Muscle of leg (tissue), 3 donors: ENCODE measurements at regions not wholly inside any gene's neighbourhood (a gene's known extent, or its start where the extent isn't known, plus 50 kb on each side); places are given as distances from the start of the nearest gene placed in this dataset.

Source experiments
- DNase-seq: peaks from one replicate; pipeline ENCODE4 v3.0.0; 2013
- H3K27ac ChIP-seq: one replicate; pipeline ENCODE4 v1.5.1; 2013; ENCODE audit warnings: mild to moderate bottlenecking, low read length, control low read depth
- H3K27me3 ChIP-seq: one replicate; pipeline ENCODE4 v1.6.1; 2013; ENCODE audit warnings: low read length; ENCODE audit not compliant: control insufficient read depth, insufficient read depth
- H3K36me3 ChIP-seq: one replicate; pipeline ENCODE4 v1.6.1; 2013; ENCODE audit warnings: low read length; ENCODE audit not compliant: control insufficient read depth, insufficient read depth
- H3K4me1 ChIP-seq: one replicate; pipeline ENCODE4 v1.6.1; 2013; ENCODE audit warnings: low read length; ENCODE audit not compliant: control insufficient read depth, insufficient read depth
- H3K4me3 ChIP-seq: one replicate; pipeline ENCODE4 v1.5.1; 2013; ENCODE audit warnings: low read length, control low read depth
- H3K9me3 ChIP-seq: replicated peaks from 2 replicates; pipeline ENCODE4 v1.6.1; 2013; ENCODE audit warnings: low read depth, low read length; ENCODE audit not compliant: control insufficient read depth
- WGBS: methylation state at CpG from one replicate; pipeline ENCODE4 v1.1.5; 2013; ENCODE audit warnings: missing lambda C conversion rate; ENCODE audit not compliant: insufficient coverage; 5-methylcytosine and 5-hydroxymethylcytosine counted together

DNA sequence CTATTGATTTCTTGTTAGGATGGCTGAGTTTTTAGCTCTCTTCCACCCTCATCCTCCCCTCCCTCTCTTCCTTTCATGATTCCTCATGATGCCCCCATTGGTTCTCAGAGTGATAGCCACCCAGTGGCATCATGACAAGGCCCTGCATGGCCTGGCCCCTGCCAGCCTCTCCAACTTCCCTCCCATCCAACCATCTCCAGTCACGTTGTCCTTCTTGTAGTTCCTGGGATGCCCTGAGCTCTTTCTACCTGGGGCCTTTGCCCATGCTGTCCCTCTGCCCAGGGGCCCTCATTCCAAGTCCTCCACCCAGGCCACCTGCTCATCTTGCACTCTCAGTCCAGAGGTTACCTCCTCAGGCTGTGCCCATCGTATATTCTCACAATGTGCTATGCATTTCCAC is 247.5 kb downstream of the TFCP2L1 start:
- no peaks in the 10 kb centered on the region for H3K9me3 ChIP-seq
- H3K27me3 ChIP-seq = no peaks in the 10 kb centered on the region
- no peak for DNase-seq
- no peaks in the 10 kb centered on the region for H3K36me3 ChIP-seq
- no peak overlapping the region for H3K4me3 ChIP-seq
- WGBS = 77% methylated on average over 1 of the region's 2 CpGs
- no peak overlapping the region for H3K27ac ChIP-seq
- H3K4me1 ChIP-seq = peaks cover 17% of the 10 kb centered on the region

DNA sequence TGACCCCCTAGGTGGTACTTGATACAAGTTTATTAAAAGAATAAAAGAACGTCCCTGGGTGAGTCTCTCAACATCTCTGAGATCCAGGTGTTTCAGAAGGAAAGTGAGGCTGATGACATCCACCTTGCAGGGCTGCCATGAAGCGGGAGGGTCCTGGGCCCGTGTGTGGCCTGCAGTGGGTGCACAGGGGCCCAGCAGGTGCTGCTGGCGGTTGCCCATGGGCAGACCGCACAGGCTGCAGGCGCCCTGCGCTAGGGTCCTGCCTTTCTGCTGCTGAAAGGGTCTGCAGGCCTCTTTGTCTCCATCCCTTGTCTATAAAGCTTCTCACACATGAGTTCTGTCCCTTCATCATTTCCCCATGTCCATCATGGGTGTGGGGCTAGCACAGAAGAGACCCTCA is 247.0 kb downstream of the TFCP2L1 start:
- no peaks in the 10 kb centered on the region for H3K9me3 ChIP-seq
- H3K27ac ChIP-seq = no peak overlapping the region
- no peaks in the 10 kb centered on the region for H3K27me3 ChIP-seq
- peaks cover 17% of the 10 kb centered on the region for H3K4me1 ChIP-seq
- H3K36me3 ChIP-seq = no peaks in the 10 kb centered on the region
- WGBS = 100% methylated on average over 2 of the region's 7 CpGs
- no peak overlapping the region for H3K4me3 ChIP-seq
- DNase-seq = no peak

- H3K9me3 ChIP-seq = no peaks in the 10 kb centered on the region
- no peaks in the 10 kb centered on the region for H3K36me3 ChIP-seq
- no peak overlapping the region for H3K4me3 ChIP-seq
- WGBS = 83% methylated on average over 2 of the region's 5 CpGs
- no peak for DNase-seq
- H3K27me3 ChIP-seq = no peaks in the 10 kb centered on the region
- H3K27ac ChIP-seq = peak overlapping the region; percentile 69
- peaks cover 17% of the 10 kb centered on the region for H3K4me1 ChIP-seq
Measured at GRCh38 chr2:121038431-121038830, 246.6 kb downstream of the TFCP2L1 start.

- 37% methylated on average over 2 of the region's 8 CpGs for WGBS
- Histone ChIP-seq H3K36me3 (no peaks in the 10 kb centered on the region), H3K27me3 (no peaks in the 10 kb centered on the region), H3K9me3 (no peaks in the 10 kb centered on the region), H3K4me1 (peaks cover 17% of the 10 kb centered on the region), H3K27ac (peak overlapping the region; percentile 69), H3K4me3 (no peak overlapping the region)
- DNase-seq = peak; percentile 93
Measured at GRCh38 chr2:121038891-121039616, 245.9 kb downstream of the TFCP2L1 start.

DNA sequence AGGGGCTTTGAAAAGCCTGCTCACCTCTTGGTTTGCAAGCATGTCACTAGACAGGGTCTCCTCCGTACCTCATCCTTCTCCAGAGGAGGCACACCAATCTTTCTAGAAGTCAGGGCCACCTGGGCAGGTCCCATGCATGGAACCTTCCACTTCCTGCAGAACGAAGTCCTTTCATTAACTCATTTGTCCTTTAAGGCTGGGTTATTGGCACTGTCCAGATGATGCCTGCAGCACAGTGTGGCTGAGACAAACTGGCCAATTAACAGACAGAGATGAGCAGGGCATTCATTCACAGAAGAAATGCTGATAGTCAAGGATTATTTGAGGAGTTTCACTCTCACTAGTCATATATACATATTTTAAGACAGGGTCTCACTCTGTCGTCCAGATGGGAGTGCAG is 245.3 kb downstream of the TFCP2L1 start:
- no peak overlapping the region for H3K4me3 ChIP-seq
- H3K36me3 ChIP-seq = no peaks in the 10 kb centered on the region
- DNase-seq = no peak
- H3K27me3 ChIP-seq = peaks cover 2% of the 10 kb centered on the region
- peaks cover 17% of the 10 kb centered on the region for H3K4me1 ChIP-seq
- H3K9me3 ChIP-seq = no peaks in the 10 kb centered on the region
- 50% methylated on average over 2 of the region's 3 CpGs for WGBS
- no peak overlapping the region for H3K27ac ChIP-seq

DNA sequence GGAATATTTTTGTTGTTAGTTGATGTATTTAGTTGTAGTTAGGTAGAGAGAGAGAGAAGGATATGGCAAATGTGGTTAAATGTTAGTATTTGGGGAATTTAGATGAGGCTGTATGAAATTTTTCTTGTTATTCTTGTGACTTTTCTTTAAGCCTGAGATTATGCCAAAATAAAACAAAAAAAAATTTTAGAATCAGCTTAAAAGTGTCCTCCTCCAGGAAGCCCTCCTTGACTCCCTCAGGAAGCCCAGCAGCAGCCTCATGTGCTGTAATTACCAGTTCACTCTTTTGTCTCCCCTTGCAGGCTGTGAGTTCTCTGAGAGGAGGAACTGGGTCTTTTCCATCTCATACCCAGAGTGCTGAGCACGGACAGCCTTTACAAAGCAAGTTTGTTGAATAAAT is 243.5 kb downstream of the TFCP2L1 start:
- Histone ChIP-seq H3K9me3 (no peaks in the 10 kb centered on the region), H3K4me1 (peaks cover 17% of the 10 kb centered on the region), H3K27me3 (peaks cover 4% of the 10 kb centered on the region), H3K4me3 (no peak overlapping the region), H3K27ac (no peak overlapping the region), H3K36me3 (no peaks in the 10 kb centered on the region)
- no peak for DNase-seq
- WGBS = no CpG with 5 or more reads among the region's 1 CpG

- no peaks in the 10 kb centered on the region for H3K9me3 ChIP-seq
- WGBS = 80% methylated on average over 1 of the region's 8 CpGs
- H3K4me3 ChIP-seq = no peak overlapping the region
Measured at GRCh38 chr2:121043061-121043826, 241.8 kb downstream of the TFCP2L1 start.

GRCh38 chr2:121043827-121044222 is 241.2 kb downstream of the TFCP2L1 start:
- Histone ChIP-seq H3K27ac (no peak overlapping the region), H3K9me3 (no peaks in the 10 kb centered on the region), H3K27me3 (peaks cover 4% of the 10 kb centered on the region), H3K36me3 (no peaks in the 10 kb centered on the region), H3K4me1 (peaks cover 8% of the 10 kb centered on the region), H3K4me3 (no peak overlapping the region)
- 46% methylated on average over 1 of the region's 3 CpGs for WGBS
- no peak for DNase-seq

More at GRCh38 chr2:121043061-121043826, 241.8 kb downstream of the TFCP2L1 start:
- DNase-seq = no peak
- Histone ChIP-seq H3K4me1 (peaks cover 14% of the 10 kb centered on the region), H3K27me3 (peaks cover 4% of the 10 kb centered on the region), H3K27ac (no peak overlapping the region), H3K36me3 (no peaks in the 10 kb centered on the region)

DNA sequence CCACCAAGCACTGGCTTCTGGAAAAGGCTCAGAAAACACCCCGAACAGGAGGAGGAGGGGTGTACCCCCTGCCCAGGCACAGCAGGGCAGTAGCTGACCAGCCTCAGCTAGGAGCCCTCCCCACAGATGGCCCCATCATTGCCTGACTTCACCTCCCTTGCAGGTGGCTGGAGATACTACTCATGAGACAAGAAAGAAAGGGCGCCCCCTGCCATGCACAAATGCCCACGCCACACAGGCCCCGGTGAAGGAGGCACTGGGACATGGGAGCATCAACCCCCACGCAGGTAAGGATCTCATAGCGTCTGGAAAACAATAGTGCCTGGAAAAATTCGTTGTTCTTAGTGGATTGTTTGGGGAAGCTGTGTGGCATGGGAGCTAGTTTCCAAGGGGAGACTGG is 240.6 kb downstream of the TFCP2L1 start:
- DNase-seq = no peak
- peaks cover 9% of the 10 kb centered on the region for H3K4me1 ChIP-seq
- no peak overlapping the region for H3K4me3 ChIP-seq
- H3K9me3 ChIP-seq = no peaks in the 10 kb centered on the region
- H3K27me3 ChIP-seq = peaks cover 4% of the 10 kb centered on the region
- WGBS = 68% methylated on average over 4 of the region's 7 CpGs
- H3K36me3 ChIP-seq = no peaks in the 10 kb centered on the region
- H3K27ac ChIP-seq = no peak overlapping the region

GRCh38 chr2:121045245-121045644 is 239.8 kb downstream of the TFCP2L1 start:
- H3K36me3 ChIP-seq = no peaks in the 10 kb centered on the region
- H3K27me3 ChIP-seq = peaks cover 4% of the 10 kb centered on the region
- peaks cover 6% of the 10 kb centered on the region for H3K4me1 ChIP-seq
- H3K4me3 ChIP-seq = no peak overlapping the region
- no peak for DNase-seq
- 90% methylated on average over 11 of the region's 11 CpGs for WGBS
- H3K9me3 ChIP-seq = no peaks in the 10 kb centered on the region
- no peak overlapping the region for H3K27ac ChIP-seq
